K562 (cell line): ENCODE measurements at regions not wholly inside any gene's neighbourhood (a gene's known extent, or its start where the extent isn't known, plus 50 kb on each side); places are given as distances from the start of the nearest gene placed in this dataset.

ENCODE experiments used
- ATAC-seq: fragments of 200-7000 bp; cut with Tn5 transposase; 3 replicates; pipeline ENCODE4 v1.9.1; 2020; ENCODE audit warnings: moderate library complexity
- BruUV-seq: library from RNA; stranded (reverse); fragments of 400-500 nt; replicated peaks from 2 replicates; lab custom pipeline; 2021; lab: Mats Ljungman, UMichigan
- CTCF ChIA-PET: fragments of 300-600 bp; formaldehyde crosslinking; extraction: SDS; loops from one replicate; lab custom pipeline; 2021; ENCODE audit warnings: low intra/inter-chr PET ratio; lab: Yijun Ruan, JAX
- POLR2A ChIA-PET: fragments of 300-600, 350-650 bp; sonication (Branson Sonifier 250); formaldehyde crosslinking; extraction: SDS; loops from one replicate; lab custom pipeline; 2021; ENCODE audit warnings: antibody characterized with exemption, inconsistent platforms; lab: Yijun Ruan, JAX
- DNase-seq, 4 experiments: peaks; one replicate each; pipeline versions ENCODE4 v3.0.0 to v3.0.0-alpha.2; 2011 to 2018; ENCODE audit warnings: low spot score in 3 of 4, mixed read lengths in 3 of 4; ENCODE audit errors: extremely low read depth in 1 of 4
- FAIRE-seq: peaks from 2 replicates; lab custom pipeline; 2011; peaks lifted over from hg19 to GRCh38; lab: Jason Lieb, UNC
- H2AFZ ChIP-seq: 2 replicates; pipeline ENCODE4 v1.6.0; 2011; ENCODE audit warnings: low read depth, low read length, control low read depth, inconsistent platforms
- H3K27ac ChIP-seq: fragments of 200-600 bp; 3 replicates; pipeline ENCODE4 v1.8.0; 2011; ENCODE audit warnings: low read depth, mild to moderate bottlenecking, control low read depth, inconsistent platforms, low read length, moderate library complexity, mixed read lengths; ENCODE audit errors: extremely low read depth
- H3K27me3 ChIP-seq, 2 experiments: fragments of 300-600 bp in 1 of 2; 2 replicates in 1 of 2; 3 replicates in 1 of 2; pipeline versions ENCODE4 v1.6.0 to v1.8.0; 2011; ENCODE audit warnings: inconsistent platforms in 2 of 2, low read length in 2 of 2, mild to moderate bottlenecking in 1 of 2, mixed read lengths in 1 of 2, moderate library complexity in 1 of 2; ENCODE audit not compliant: control insufficient read depth in 2 of 2, insufficient read depth in 2 of 2
- H3K36me3 ChIP-seq: fragments of 300-600 bp; 3 replicates; pipeline ENCODE4 v1.8.0; 2011; ENCODE audit warnings: mild to moderate bottlenecking, low read length, inconsistent platforms; ENCODE audit not compliant: control insufficient read depth, insufficient read depth
- H3K4me1 ChIP-seq, 2 experiments: fragments of 200-600 bp in 1 of 2; replicated peaks in 1 of 2; 2 replicates in 1 of 2; 3 replicates in 1 of 2; pipeline versions ENCODE4 v1.5.1 to v1.8.0; 2011; ENCODE audit warnings: inconsistent platforms in 2 of 2, low read length in 2 of 2, mild to moderate bottlenecking in 1 of 2, mixed read lengths in 1 of 2, moderate library complexity in 1 of 2; ENCODE audit not compliant: control insufficient read depth in 2 of 2, insufficient read depth in 2 of 2
- H3K4me2 ChIP-seq: 2 replicates; pipeline ENCODE4 v1.6.1; 2011; ENCODE audit warnings: low read length, control low read depth, inconsistent platforms, mixed read lengths; ENCODE audit not compliant: insufficient read depth
- H3K4me3 ChIP-seq: fragments of 200-600 bp; sonication (generic), shearing (Covaris generic); 2 replicates; pipeline ENCODE4 v1.5.1; 2016; ENCODE audit warnings: control low read depth, inconsistent platforms
- H3K79me2 ChIP-seq: fragments of 200-600 bp; 3 replicates; pipeline ENCODE4 v1.8.0; 2011; ENCODE audit warnings: low read length, inconsistent platforms; ENCODE audit not compliant: control insufficient read depth, insufficient read depth
- H3K9ac ChIP-seq, 2 experiments: 2 replicates each; pipeline versions ENCODE4 v1.6.0 to v1.6.1; 2011; ENCODE audit warnings: low read depth in 2 of 2, low read length in 2 of 2, control low read depth in 1 of 2, inconsistent platforms in 1 of 2, mild to moderate bottlenecking in 1 of 2, mixed read lengths in 1 of 2; ENCODE audit not compliant: insufficient read depth in 1 of 2
- H3K9me1 ChIP-seq: one replicate; pipeline ENCODE4 v1.6.0; 2011; ENCODE audit warnings: inconsistent platforms, mild to moderate bottlenecking, low read length, moderate library complexity; ENCODE audit not compliant: control insufficient read depth, insufficient read depth
- H3K9me3 ChIP-seq: replicated peaks from 2 replicates; pipeline ENCODE4 v1.5.1; 2011; ENCODE audit warnings: low read depth, low read length, inconsistent platforms; ENCODE audit not compliant: control insufficient read depth, insufficient read depth
- H4K20me1 ChIP-seq: replicated peaks from 2 replicates; pipeline ENCODE4 v1.6.1; 2011; ENCODE audit warnings: low read length, inconsistent platforms, mixed read lengths; ENCODE audit not compliant: control insufficient read depth, insufficient read depth
- CTBP1 ChIP-seq: fragments of 450-650 bp; IDR thresholded peaks from 2 replicates; pipeline ENCODE4 v1.6.1; 2016; ENCODE audit warnings: borderline replicate concordance
- HSF4 ChIP-seq: fragments of 250-450 bp; sonication (Bioruptor Pico); IDR thresholded peaks from 2 replicates; pipeline ENCODE4 v2.1.2; 2022; ENCODE audit warnings: mild to moderate bottlenecking, moderate library complexity, borderline replicate concordance
- KAT2B ChIP-seq: IDR thresholded peaks from one replicate; pipeline ENCODE4 v1.6.1; 2012; ENCODE audit warnings: low read depth, mild to moderate bottlenecking, control low read depth, inconsistent platforms, low read length, moderate library complexity
- NEUROD1 ChIP-seq: fragments of 150-350 bp; IDR thresholded peaks from 2 replicates; pipeline ENCODE4 v1.6.1; 2014; ENCODE audit warnings: borderline replicate concordance, low read length, low read depth; ENCODE audit not compliant: partially characterized antibody
- PML ChIP-seq: IDR thresholded peaks from 2 replicates; pipeline ENCODE4 v1.6.1; 2012; ENCODE audit warnings: low read length, inconsistent platforms
- RBM17 ChIP-seq: fragments of 200-400 bp; formaldehyde crosslinking; IDR thresholded peaks from 2 replicates; pipeline ENCODE4 v1.6.1; 2017; ENCODE audit warnings: low read depth, mild to moderate bottlenecking, low read length, borderline replicate concordance
- RHOXF2B ChIP-seq: fragments of 250-450 bp; sonication (Bioruptor Pico); conservative IDR thresholded peaks from 2 replicates; pipeline ENCODE4 v1.5.1; 2021
- SNAPC5 ChIP-seq: fragments of 250-450 bp; sonication (Bioruptor Pico); IDR thresholded peaks from 2 replicates; pipeline ENCODE4 v1.8.0; 2021; ENCODE audit warnings: moderate library complexity, mild to moderate bottlenecking, inconsistent platforms
- ZNF324 ChIP-seq: fragments of 250-450 bp; sonication (Bioruptor Pico); IDR thresholded peaks from 2 replicates; pipeline ENCODE4 v1.4.0; 2020; ENCODE audit warnings: mild to moderate bottlenecking
- ZNF655 ChIP-seq: fragments of 250-450 bp; sonication (Bioruptor Pico); IDR thresholded peaks from 2 replicates; pipeline ENCODE4 v1.5.0; 2021
- ZNF696 ChIP-seq: fragments of 250-450 bp; sonication (Bioruptor Pico); conservative IDR thresholded peaks from 2 replicates; pipeline ENCODE4 v1.4.0; 2020; ENCODE audit warnings: mild to moderate bottlenecking, moderate library complexity
- ZNF764 ChIP-seq: fragments of 250-450 bp; sonication (Bioruptor Pico); IDR thresholded peaks from 2 replicates; pipeline ENCODE4 v1.4.0; 2020; ENCODE audit warnings: low read depth, mild to moderate bottlenecking, moderate library complexity
- WGBS: fragments of 100-300 bp; shearing (Covaris generic); methylation state at CpG from one replicate; pipeline ENCODE4 v1.1.6; 2016; ENCODE audit warnings: low coverage, mixed read lengths; ENCODE audit not compliant: insufficient coverage; ENCODE audit errors: missing lambda C conversion rate; 5-methylcytosine and 5-hydroxymethylcytosine counted together
- in situ Hi-C: fragments of 300-500 bp; cut with MboI; formaldehyde crosslinking; loops from 4 replicates; pipeline ENCODE4 v1.15.0; 2018; ENCODE audit warnings: inconsistent platforms, mixed read lengths
- intact Hi-C: fragments of 100-400 bp; cut with micrococcal nuclease; formaldehyde crosslinking; loops from 2 replicates; pipeline ENCODE4 v1.14.2; 2022

GRCh38 chr7:81300753-81301152, 381.9 kb upstream of the SEMA3C start:
- intact Hi-C loops (no loop called here), in situ Hi-C loops (no loop called here)
- Histone ChIP-seq H3K27ac (no peak overlapping the region), H3K36me3 (no peaks in the 10 kb centered on the region), H3K9me1 (no peaks in the 10 kb centered on the region), H3K9ac (no peak overlapping the region), H3K4me3 (no peak overlapping the region), H3K27me3 (no peaks in the 10 kb centered on the region), H3K4me2 (no peak overlapping the region), H3K4me1 (no peaks in the 10 kb centered on the region), H4K20me1 (no peaks in the 10 kb centered on the region), H3K9me3 (no peaks in the 10 kb centered on the region), H2AFZ (no peak overlapping the region), H3K79me2 (no peaks in the 10 kb centered on the region)
- FAIRE-seq (no peak), DNase-seq (no peak), ATAC-seq (no peak)
- POLR2A ChIA-PET = no interaction called here
- no peak for TF ChIP-seq NEUROD1
- TF ChIP-seq ZNF655 = no peak
- TF ChIP-seq KAT2B = no peak
- TF ChIP-seq ZNF764 (CRISPR knock-in tag) = no peak
- TF ChIP-seq CTBP1 = no peak
- TF ChIP-seq HSF4 (CRISPR knock-in tag) = no peak
- TF ChIP-seq PML = no peak
- TF ChIP-seq RBM17 = no peak
- no peak for TF ChIP-seq RHOXF2B (CRISPR knock-in tag)
- TF ChIP-seq SNAPC5 (CRISPR knock-in tag) = no peak
- no peak for TF ChIP-seq ZNF696
- TF ChIP-seq ZNF324 (CRISPR knock-in tag) = no peak
- 5% methylated on average over 3 of the region's 3 CpGs for WGBS
- BruUV-seq = no TSS peak
- CTCF ChIA-PET = no interaction called here
